NCI-H345 (cell line): ENCODE measurements at regions not wholly inside any gene's neighbourhood (a gene's known extent, or its start where the extent isn't known, plus 50 kb on each side); places are given as distances from the start of the nearest gene placed in this dataset.
A peak's percentile ranks its signal among the peaks of the same experiment; 100 is the strongest.

Source experiments
- DNase-seq: peaks from one replicate; lab custom pipeline; 2025; lab: John Stamatoyannopoulos, UW

- DNase-seq, result no peak
Measured at GRCh38 chr1:82445827-82446226, 645.1 kb downstream of the ADGRL2 start.

- DNase-seq, result no peak
Measured at GRCh38 chr1:82445132-82445531, 644.4 kb downstream of the ADGRL2 start.

GRCh38 chr1:82441402-82441801, 640.7 kb downstream of the ADGRL2 start:
- DNase-seq, result no peak

GRCh38 chr1:82423174-82423815, 622.6 kb downstream of the ADGRL2 start:
- DNase-seq, result no peak

GRCh38 chr1:82421782-82422181, 621.0 kb downstream of the ADGRL2 start:
- DNase-seq, result no peak

- DNase-seq, result no peak
Measured at GRCh38 chr1:82420584-82420983, 619.9 kb downstream of the ADGRL2 start.

GRCh38 chr1:82411605-82412004, 610.9 kb downstream of the ADGRL2 start:
- no peak for DNase-seq

GRCh38 chr1:82405333-82405732, 604.6 kb downstream of the ADGRL2 start:
- no peak for DNase-seq

- no peak for DNase-seq
Measured at GRCh38 chr1:82401116-82401515, 600.4 kb downstream of the ADGRL2 start.

GRCh38 chr1:82400521-82400920, 599.8 kb downstream of the ADGRL2 start:
- no peak for DNase-seq

GRCh38 chr1:82399093-82399492, 598.4 kb downstream of the ADGRL2 start:
- DNase-seq, result no peak

- no peak for DNase-seq
Measured at GRCh38 chr1:82398357-82398756, 597.6 kb downstream of the ADGRL2 start.

- no peak for DNase-seq
Measured at GRCh38 chr1:82395440-82395839, 594.7 kb downstream of the ADGRL2 start.

- DNase-seq, result no peak
Measured at GRCh38 chr1:82392946-82393345, 592.2 kb downstream of the ADGRL2 start.

GRCh38 chr1:82392513-82392912, 591.8 kb downstream of the ADGRL2 start:
- DNase-seq, result no peak

- no peak for DNase-seq
Measured at GRCh38 chr1:82391712-82392111, 591.0 kb downstream of the ADGRL2 start.

- DNase-seq, result no peak
Measured at GRCh38 chr1:82390627-82391026, 589.9 kb downstream of the ADGRL2 start.

- DNase-seq, result peak; percentile 84
Measured at GRCh38 chr1:82388679-82389078, 587.9 kb downstream of the ADGRL2 start.

GRCh38 chr1:82387012-82387366, 586.3 kb downstream of the ADGRL2 start:
- peak; percentile 33 for DNase-seq

GRCh38 chr1:82386365-82387011, 585.8 kb downstream of the ADGRL2 start:
- no peak for DNase-seq

- no peak for DNase-seq
Measured at GRCh38 chr1:82384776-82385175, 584.0 kb downstream of the ADGRL2 start.

- no peak for DNase-seq
Measured at GRCh38 chr1:82377201-82377884, 576.6 kb downstream of the ADGRL2 start.

GRCh38 chr1:82373710-82374109, 573.0 kb downstream of the ADGRL2 start:
- DNase-seq, result no peak
